Upper lobe of left lung (tissue), 4 donors: ENCODE measurements at regions not wholly inside any gene's neighbourhood (a gene's known extent, or its start where the extent isn't known, plus 50 kb on each side); places are given as distances from the start of the nearest gene placed in this dataset.
"Not testable (repeated sequence)": the region's sequence is repeated elsewhere in the genome, so short reads cannot be mapped to it uniquely, and the experiment has no call there.

Source experiments
- EP300 ChIP-seq, 4 donors: sonication (generic); formaldehyde crosslinking; IDR thresholded peaks; one replicate each; pipeline ENCODE4 v1.5.1; 2017; ENCODE audit warnings: antibody characterized with exemption in 4 of 4, control low read depth in 2 of 4
- POLR2A ChIP-seq, 4 donors: fragments of 450-650 bp; IDR thresholded peaks; one replicate each; pipeline ENCODE4 v1.5.1; 2016 to 2017; ENCODE audit warnings: antibody characterized with exemption in 4 of 4, mild to moderate bottlenecking in 2 of 4
- TF ChIP-seq, protein P1 (sequence below), 6 experiments: fragments of 450-650 bp in 4 of 6; fragments of 200-600 bp in 2 of 6; sonication (generic) in 2 of 6; IDR thresholded peaks; one replicate each; pipeline ENCODE4 v1.5.1; 2016 to 2019; ENCODE audit warnings: antibody characterized with exemption in 6 of 6

DNA sequence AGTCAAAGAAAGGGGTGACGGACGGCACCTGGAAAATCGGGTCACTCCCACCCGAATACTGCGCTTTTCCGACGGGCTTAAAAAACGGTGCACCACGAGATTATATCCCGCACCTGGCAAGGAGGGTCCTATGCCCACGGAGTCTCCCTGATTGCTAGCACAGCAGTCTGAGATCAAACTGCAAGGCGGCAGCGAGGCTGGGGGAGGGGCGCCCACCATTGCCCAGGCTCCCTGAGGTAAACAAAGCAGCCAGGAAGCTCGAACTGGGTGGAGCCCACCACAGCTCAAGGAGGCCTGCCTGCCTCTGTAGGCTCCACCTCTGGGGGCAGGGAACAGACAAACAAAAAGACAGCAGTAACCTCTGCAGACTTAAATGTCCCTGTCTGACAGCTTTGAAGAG, 335.7 kb downstream of the SEC16B start:
- TF ChIP-seq, protein P1, sequence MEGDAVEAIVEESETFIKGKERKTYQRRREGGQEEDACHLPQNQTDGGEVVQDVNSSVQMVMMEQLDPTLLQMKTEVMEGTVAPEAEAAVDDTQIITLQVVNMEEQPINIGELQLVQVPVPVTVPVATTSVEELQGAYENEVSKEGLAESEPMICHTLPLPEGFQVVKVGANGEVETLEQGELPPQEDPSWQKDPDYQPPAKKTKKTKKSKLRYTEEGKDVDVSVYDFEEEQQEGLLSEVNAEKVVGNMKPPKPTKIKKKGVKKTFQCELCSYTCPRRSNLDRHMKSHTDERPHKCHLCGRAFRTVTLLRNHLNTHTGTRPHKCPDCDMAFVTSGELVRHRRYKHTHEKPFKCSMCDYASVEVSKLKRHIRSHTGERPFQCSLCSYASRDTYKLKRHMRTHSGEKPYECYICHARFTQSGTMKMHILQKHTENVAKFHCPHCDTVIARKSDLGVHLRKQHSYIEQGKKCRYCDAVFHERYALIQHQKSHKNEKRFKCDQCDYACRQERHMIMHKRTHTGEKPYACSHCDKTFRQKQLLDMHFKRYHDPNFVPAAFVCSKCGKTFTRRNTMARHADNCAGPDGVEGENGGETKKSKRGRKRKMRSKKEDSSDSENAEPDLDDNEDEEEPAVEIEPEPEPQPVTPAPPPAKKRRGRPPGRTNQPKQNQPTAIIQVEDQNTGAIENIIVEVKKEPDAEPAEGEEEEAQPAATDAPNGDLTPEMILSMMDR (IDR thresholded peaks at IDR 0.05): not testable (repeated sequence)
- TF ChIP-seq POLR2A, EP300 (IDR thresholded peaks at IDR 0.05): not testable (repeated sequence)
